ENCODE measurements at regions not wholly inside any gene's neighbourhood (a gene's known extent, or its start where the extent isn't known, plus 50 kb on each side); places are given as distances from the start of the nearest gene placed in this dataset.

DNA sequence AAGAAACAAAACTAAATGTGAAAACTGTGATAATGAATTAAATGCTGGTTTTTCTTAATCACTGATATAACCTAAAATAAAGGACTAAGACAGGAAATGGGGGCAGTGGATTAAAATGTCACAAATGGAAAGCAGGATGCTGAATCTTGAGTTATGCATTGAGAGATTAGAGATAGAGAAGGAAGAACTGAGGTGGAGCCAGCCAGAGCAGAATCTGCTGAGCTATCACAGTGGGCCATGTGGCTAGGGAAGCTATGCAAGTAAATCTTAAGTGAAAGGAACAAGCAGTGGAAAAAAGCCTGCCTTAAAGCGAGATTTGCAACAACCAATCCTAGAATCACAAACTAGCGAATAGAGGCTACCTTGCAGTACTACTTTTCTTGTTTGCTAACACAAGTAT is 188.5 kb upstream of the RASA1 start:
- peaks cover under 1% of the 10 kb centered on the region for H3K9me3 Mint-ChIP-seq
- no peak overlapping the region for H3K4me3 Mint-ChIP-seq
- H3K36me3 Mint-ChIP-seq (ENCODE audit: low read depth): no peaks in the 10 kb centered on the region
- no peak for DNase-seq
- CTCF ChIA-PET: interaction anchor here (0.6 kb wide), 1 partner anchor 42 kb away, joined by 3 read pairs; no protein-coding TSS in a partner anchor
- peaks cover 37% of the 10 kb centered on the region for H3K4me1 Mint-ChIP-seq (ENCODE audit: low read depth)
- H3K27ac Mint-ChIP-seq: no peak overlapping the region
- no peaks in the 10 kb centered on the region for H3K27me3 Mint-ChIP-seq (ENCODE audit: low read depth)
- intact Hi-C loops (cut with micrococcal nuclease): no loop called here

DNA sequence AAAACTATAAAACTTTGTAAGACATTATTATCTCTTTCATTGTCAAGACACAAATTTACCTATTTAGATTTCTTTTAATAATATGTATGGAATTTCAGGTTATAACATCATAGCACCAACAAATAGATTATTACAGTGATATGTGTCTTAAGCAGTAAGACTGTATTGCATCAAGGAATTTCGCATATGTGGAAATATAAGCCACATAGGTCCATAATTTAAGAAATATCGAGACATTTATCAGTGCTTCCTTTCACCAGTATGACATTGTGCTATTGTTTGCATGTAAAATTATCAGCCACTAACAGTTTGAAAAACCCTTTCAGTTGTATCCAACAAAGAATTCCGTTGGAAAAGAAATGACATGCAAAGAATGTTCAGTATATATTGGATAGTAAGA is 186.7 kb upstream of the RASA1 start:
- Mint-ChIP-seq H3K9me3 (peaks cover 6% of the 10 kb centered on the region), H3K4me3 (no peak overlapping the region), H3K27me3 (ENCODE audit: low read depth) (no peaks in the 10 kb centered on the region), H3K4me1 (ENCODE audit: low read depth) (peaks cover 25% of the 10 kb centered on the region), H3K27ac (no peak overlapping the region), H3K36me3 (ENCODE audit: low read depth) (peaks cover 2% of the 10 kb centered on the region)
- intact Hi-C loops (cut with micrococcal nuclease): loop anchor here (1.0 to 5.0 kb wide), 2 partner anchors 40 to 186 kb away; partner anchors contain the start of gene RASA1
- no peak for DNase-seq
- CTCF ChIA-PET: no interaction called here

DNA sequence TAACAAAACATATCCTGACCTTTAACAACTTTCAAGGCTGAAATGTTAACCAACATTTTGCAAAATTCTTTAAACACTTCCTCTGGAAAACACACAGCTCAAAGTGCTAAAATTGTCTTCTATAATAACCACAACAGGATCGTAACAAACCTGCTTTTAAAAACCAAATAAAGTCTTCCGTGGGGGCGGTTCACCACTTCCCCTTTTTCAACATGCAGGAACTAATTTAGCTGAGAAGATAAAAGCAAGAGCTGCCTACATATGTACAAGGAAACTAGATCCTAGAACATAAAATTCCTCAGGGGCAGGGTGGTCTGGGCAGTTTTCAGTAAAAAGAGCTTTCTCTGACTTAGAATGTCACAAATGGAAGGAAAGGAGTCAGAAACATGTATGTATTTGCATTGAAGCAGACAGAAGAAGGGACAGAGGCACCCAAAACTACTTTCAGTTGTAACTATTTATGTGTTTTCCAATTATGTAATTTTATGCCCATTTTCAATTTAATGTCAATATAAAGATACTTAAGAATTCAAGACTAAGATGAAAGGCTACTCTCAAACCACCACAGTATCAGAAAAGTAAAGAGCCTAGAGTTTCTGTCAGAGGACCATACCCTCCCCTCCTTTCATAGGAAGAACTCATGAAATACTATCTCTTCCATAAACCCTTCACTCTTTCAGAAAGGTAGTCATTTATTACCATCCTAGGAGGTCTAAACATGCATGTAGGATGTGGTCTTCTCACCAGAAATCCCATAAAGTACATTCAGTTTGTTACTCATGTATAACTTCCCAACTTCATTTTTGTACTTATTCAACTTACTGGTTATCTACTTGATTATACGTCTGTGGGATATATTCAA is 185.9 kb upstream of the RASA1 start:
- Mint-ChIP-seq H3K36me3 (ENCODE audit: low read depth) (peaks cover 2% of the 10 kb centered on the region), H3K4me1 (ENCODE audit: low read depth) (peaks cover 25% of the 10 kb centered on the region), H3K4me3 (peak overlapping the region; percentile 3), H3K9me3 (peaks cover 6% of the 10 kb centered on the region), H3K27me3 (ENCODE audit: low read depth) (no peaks in the 10 kb centered on the region), H3K27ac (no peak overlapping the region)
- intact Hi-C loops (cut with micrococcal nuclease): loop anchor here (1.0 to 5.0 kb wide), 2 partner anchors 40 to 186 kb away; partner anchors contain the start of gene RASA1
- peak; percentile 47 for DNase-seq
- CTCF ChIA-PET: no interaction called here

DNA sequence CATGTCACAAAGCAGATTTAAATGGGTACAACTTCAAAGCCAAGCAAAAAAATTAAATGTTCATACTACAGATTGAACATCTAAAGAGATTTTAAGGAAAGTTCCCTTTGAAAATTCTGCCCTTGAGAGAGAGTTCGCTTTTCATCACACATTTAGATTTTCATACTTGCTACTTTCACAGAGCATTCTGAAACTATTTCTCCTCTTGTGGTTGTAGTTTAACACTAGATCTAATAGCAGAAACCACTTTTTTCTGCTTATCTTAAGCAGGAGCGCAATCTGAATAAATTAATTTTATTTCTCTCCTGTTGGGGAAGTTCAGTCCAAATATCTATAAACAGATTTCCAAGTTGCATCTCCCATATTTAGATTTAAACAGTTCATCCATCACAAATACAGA is 173.3 kb upstream of the RASA1 start:
- Mint-ChIP-seq H3K27ac (no peak overlapping the region), H3K4me3 (no peak overlapping the region), H3K27me3 (ENCODE audit: low read depth) (no peaks in the 10 kb centered on the region), H3K9me3 (no peaks in the 10 kb centered on the region), H3K4me1 (ENCODE audit: low read depth) (peaks cover 9% of the 10 kb centered on the region), H3K36me3 (ENCODE audit: low read depth) (no peaks in the 10 kb centered on the region)
- no peak for DNase-seq
- intact Hi-C loops (cut with micrococcal nuclease): no loop called here
- CTCF ChIA-PET: no interaction called here

DNA sequence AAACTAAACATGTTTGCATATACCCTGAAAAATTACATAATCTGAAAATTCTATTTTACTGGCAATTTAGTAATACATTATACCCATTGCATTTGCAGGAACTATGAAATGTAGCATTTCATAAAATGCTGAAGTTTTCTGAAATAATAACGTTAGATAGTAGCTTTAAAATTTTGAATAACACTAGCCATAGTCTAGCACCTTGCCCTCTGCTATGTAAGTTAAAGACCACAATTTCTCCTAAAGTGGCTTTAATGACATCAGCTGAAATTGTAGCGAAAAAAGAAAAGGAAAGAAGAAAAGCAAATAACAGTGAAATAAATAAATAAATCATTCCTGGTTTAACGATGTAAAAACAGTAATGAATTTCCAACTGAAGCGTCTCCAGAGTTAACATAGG is 172.8 kb upstream of the RASA1 start:
- intact Hi-C loops (cut with micrococcal nuclease): no loop called here
- no peak for DNase-seq
- no peak overlapping the region for H3K4me3 Mint-ChIP-seq
- no peaks in the 10 kb centered on the region for H3K36me3 Mint-ChIP-seq (ENCODE audit: low read depth)
- CTCF ChIA-PET: interaction anchor here (0.6 kb wide), 1 partner anchor 649 kb away, joined by 3 read pairs; no protein-coding TSS in a partner anchor
- no peak overlapping the region for H3K27ac Mint-ChIP-seq
- peaks cover 9% of the 10 kb centered on the region for H3K4me1 Mint-ChIP-seq (ENCODE audit: low read depth)
- H3K27me3 Mint-ChIP-seq (ENCODE audit: low read depth): no peaks in the 10 kb centered on the region
- H3K9me3 Mint-ChIP-seq: no peaks in the 10 kb centered on the region

DNA sequence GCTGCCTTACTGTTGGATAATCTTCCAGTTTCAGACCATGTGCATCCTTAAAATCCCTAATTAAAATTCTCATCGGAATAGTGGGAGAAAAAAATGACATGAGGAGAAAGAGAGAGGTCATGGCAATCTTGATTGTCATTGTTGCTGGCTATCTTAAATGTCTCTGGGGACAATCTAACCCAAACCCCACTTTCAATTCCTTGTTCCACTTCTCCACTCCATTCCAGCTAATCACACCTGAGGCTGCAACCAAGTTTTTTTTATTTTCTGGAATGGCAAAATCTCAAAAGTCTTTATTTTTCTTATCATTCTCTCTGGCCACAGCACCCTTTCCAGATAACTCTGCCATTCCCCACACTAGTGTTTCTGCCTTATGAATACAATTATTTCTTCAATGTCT is 171.9 kb upstream of the RASA1 start:
- Mint-ChIP-seq H3K27me3 (ENCODE audit: low read depth) (no peaks in the 10 kb centered on the region), H3K4me1 (ENCODE audit: low read depth) (peaks cover 9% of the 10 kb centered on the region), H3K27ac (no peak overlapping the region), H3K36me3 (ENCODE audit: low read depth) (no peaks in the 10 kb centered on the region), H3K9me3 (no peaks in the 10 kb centered on the region), H3K4me3 (no peak overlapping the region)
- CTCF ChIA-PET: no interaction called here
- intact Hi-C loops (cut with micrococcal nuclease): no loop called here
- no peak for DNase-seq

DNA sequence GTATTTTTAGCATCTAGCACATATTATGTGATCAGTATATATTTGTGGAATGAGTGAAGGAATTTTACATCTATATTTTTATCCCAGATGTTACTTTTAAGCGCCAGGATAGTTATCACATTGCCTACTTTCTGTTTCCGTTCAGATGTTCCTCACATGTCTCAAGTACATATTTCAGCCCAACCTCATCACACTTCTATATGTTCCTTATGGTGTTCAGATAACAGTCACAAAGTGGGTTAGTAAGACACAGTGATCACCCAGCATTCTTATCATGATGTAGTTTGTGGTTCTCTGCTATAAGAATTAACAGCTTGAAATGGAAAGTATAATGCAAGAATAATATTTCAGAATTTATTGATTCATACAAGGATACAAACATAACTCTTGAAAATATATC is 170.0 kb upstream of the RASA1 start:
- no peak for DNase-seq
- peaks cover 9% of the 10 kb centered on the region for H3K4me1 Mint-ChIP-seq (ENCODE audit: low read depth)
- intact Hi-C loops (cut with micrococcal nuclease): no loop called here
- no peak overlapping the region for H3K27ac Mint-ChIP-seq
- no peak overlapping the region for H3K4me3 Mint-ChIP-seq
- no peaks in the 10 kb centered on the region for H3K27me3 Mint-ChIP-seq (ENCODE audit: low read depth)
- no peaks in the 10 kb centered on the region for H3K36me3 Mint-ChIP-seq (ENCODE audit: low read depth)
- H3K9me3 Mint-ChIP-seq: no peaks in the 10 kb centered on the region
- CTCF ChIA-PET: no interaction called here

DNA sequence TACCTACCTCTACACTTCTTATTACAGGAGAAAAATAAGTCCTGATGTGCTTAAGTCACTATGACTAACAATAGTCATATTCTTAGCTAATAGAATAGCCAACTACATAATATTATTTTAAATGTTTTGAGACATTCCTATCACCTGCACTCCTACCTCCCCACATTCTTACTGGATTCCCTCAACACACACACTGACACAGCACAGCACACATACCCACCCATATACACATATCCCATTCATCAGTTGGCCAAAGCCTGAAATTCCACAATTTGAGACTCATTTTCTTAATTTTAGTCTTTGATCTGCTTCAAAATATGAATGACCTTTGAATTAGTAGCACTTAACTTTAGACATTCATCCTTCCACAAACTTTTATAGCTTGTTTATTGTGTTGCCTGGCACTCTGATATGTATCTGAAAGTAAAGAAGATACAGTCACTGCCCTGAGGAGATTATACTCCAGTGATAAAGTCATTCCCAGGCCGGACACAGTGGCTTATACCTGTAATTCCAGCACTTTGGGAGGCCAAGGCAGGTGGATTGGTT is 168.3 kb upstream of the RASA1 start:
- H3K9me3 Mint-ChIP-seq: no peaks in the 10 kb centered on the region
- intact Hi-C loops (cut with micrococcal nuclease): no loop called here
- CTCF ChIA-PET: no interaction called here
- no peaks in the 10 kb centered on the region for H3K27me3 Mint-ChIP-seq (ENCODE audit: low read depth)
- DNase-seq: no peak
- no peaks in the 10 kb centered on the region for H3K36me3 Mint-ChIP-seq (ENCODE audit: low read depth)
- peaks cover 12% of the 10 kb centered on the region for H3K4me1 Mint-ChIP-seq (ENCODE audit: low read depth)
- H3K27ac Mint-ChIP-seq: no peak overlapping the region
- no peak overlapping the region for H3K4me3 Mint-ChIP-seq

DNA sequence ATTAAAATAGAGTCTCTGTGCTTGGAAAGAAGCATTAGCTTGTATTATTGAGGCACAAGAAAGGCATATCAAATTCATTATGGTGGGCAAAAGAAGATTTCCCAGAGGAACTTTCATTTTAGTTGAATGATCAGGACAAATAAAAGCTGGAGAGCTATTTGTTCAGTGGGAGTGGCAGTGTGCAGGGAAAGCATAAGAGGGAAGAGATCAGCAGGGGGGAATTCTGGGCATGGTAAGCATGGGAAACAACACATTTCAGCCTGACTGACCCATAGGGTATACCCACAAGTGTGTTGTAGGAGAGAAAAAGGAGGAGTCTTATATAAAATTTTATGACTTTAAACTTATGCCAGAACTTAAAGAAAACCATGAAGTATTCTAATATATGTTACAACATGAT is 167.7 kb upstream of the RASA1 start:
- Mint-ChIP-seq H3K27ac (no peak overlapping the region), H3K4me3 (no peak overlapping the region), H3K36me3 (ENCODE audit: low read depth) (no peaks in the 10 kb centered on the region), H3K9me3 (no peaks in the 10 kb centered on the region), H3K4me1 (ENCODE audit: low read depth) (peaks cover 7% of the 10 kb centered on the region), H3K27me3 (ENCODE audit: low read depth) (no peaks in the 10 kb centered on the region)
- CTCF ChIA-PET: no interaction called here
- no peak for DNase-seq
- intact Hi-C loops (cut with micrococcal nuclease): no loop called here

DNA sequence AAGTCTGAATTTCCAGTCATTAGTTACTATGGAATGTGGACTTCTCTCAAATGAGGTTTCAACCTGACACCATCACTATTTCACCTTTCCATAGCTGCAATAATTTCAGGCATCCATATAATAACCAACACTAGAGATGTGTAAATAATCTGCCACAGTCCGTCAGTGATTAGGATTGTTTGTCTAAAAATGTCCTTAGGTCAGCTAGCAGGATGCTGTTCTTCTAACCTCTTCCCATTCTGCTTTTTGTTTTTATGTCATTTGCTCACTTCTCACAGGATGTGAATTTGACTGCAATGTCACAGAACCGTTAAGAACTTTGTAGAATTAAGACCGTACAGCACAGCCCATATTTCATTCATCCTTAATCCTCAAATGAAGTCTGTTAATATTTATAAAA is 166.4 kb upstream of the RASA1 start:
- CTCF ChIA-PET: no interaction called here
- intact Hi-C loops (cut with micrococcal nuclease): no loop called here
- Mint-ChIP-seq H3K36me3 (ENCODE audit: low read depth) (no peaks in the 10 kb centered on the region), H3K27ac (no peak overlapping the region), H3K27me3 (ENCODE audit: low read depth) (no peaks in the 10 kb centered on the region), H3K9me3 (no peaks in the 10 kb centered on the region), H3K4me1 (ENCODE audit: low read depth) (peaks cover 7% of the 10 kb centered on the region), H3K4me3 (no peak overlapping the region)
- no peak for DNase-seq

DNA sequence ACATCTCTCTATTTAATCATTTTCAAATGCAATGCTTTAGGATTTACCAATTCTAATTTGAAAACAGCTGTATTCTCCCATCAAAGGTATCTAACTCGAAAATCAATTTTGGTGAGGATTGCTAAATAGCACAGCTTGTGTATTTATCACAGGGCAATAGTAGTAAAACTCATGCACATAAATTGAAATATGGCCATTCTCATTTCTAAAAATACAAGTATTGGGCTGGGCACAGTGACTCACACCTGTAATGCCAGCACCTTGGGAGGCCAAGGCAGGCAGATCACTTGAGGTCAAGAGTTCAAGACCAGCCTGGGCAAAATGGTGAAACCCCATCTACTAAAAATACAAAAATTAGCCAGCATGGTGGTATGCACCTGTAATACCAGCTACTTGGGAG is 164.8 kb upstream of the RASA1 start:
- Mint-ChIP-seq H3K27ac (no peak overlapping the region), H3K9me3 (no peaks in the 10 kb centered on the region), H3K4me1 (ENCODE audit: low read depth) (peaks cover 7% of the 10 kb centered on the region), H3K4me3 (no peak overlapping the region), H3K27me3 (ENCODE audit: low read depth) (no peaks in the 10 kb centered on the region), H3K36me3 (ENCODE audit: low read depth) (no peaks in the 10 kb centered on the region)
- no peak for DNase-seq
- CTCF ChIA-PET: no interaction called here
- intact Hi-C loops (cut with micrococcal nuclease): loop anchor here (1.0 kb wide), 1 partner anchor 18 kb away; no protein-coding TSS in a partner anchor

DNA sequence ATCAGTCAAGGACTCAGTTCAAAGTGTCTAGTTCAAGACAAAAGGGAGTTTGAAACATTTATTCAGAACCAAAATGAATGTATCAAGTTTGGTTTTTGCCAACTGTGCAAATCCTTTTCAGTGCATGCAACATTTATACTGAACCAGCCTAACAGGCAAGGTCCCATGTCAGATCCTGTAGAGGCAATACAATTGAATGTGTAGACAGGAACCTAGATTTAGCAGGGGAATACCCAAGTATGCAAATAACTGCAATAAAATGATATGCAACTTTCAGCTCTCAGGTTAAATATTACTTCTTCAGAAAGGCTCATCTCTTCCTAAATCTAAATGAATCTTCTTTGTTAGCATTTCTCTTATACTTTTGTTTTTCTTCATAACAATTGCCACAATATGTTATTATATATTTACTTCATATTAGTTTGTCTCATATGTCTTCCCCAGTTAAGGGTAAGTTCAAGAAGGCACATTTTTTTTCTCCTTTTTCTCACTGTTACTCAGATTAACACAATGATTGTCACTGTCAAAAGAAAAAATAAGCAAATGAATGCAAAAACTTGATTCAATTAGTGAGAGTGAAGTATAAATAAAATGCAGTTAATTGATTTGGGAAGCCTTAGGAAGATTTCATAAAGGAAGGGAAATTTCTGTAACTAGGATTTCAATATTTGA is 163.9 kb upstream of the RASA1 start:
- intact Hi-C loops (cut with micrococcal nuclease): loop anchor here (1.0 kb wide), 1 partner anchor 18 kb away; no protein-coding TSS in a partner anchor
- Mint-ChIP-seq H3K4me1 (ENCODE audit: low read depth) (peaks cover 7% of the 10 kb centered on the region), H3K27me3 (ENCODE audit: low read depth) (no peaks in the 10 kb centered on the region), H3K36me3 (ENCODE audit: low read depth) (no peaks in the 10 kb centered on the region), H3K27ac (no peak overlapping the region), H3K4me3 (no peak overlapping the region), H3K9me3 (no peaks in the 10 kb centered on the region)
- DNase-seq: no peak
- CTCF ChIA-PET: no interaction called here
